ENCODE measurements at regions not wholly inside any gene's neighbourhood (a gene's known extent, or its start where the extent isn't known, plus 50 kb on each side); places are given as distances from the start of the nearest gene placed in this dataset.
"Not testable (repeated sequence)": the region's sequence is repeated elsewhere in the genome, so short reads cannot be mapped to it uniquely, and the experiment has no call there.

GRCh38 chr18:14460364-14460763 lies 83.0 kb downstream of the POTEC start:
- in situ Hi-C loops (cut with MboI; ENCODE audit: low pct_unique_long_range_greater_than_20kb, low sequenced_read_pairs, unreplicated experiment); DNase-seq (ENCODE audit: low spot score): not testable (repeated sequence)

- in situ Hi-C loops (cut with MboI; ENCODE audit: low pct_unique_long_range_greater_than_20kb, low sequenced_read_pairs, unreplicated experiment); DNase-seq (ENCODE audit: low spot score): not testable (repeated sequence)
These were observed 83.6 kb downstream of the POTEC start for GRCh38 chr18:14459826-14460225.

GRCh38 chr18:14458009-14458945 lies 85.1 kb downstream of the POTEC start:
- TF ChIP-seq CTCF (IDR thresholded peaks at IDR 0.05; ENCODE audit: extremely low read depth, insufficient read depth, missing control alignments): peak; percentile 60
- in situ Hi-C loops (cut with MboI; ENCODE audit: low pct_unique_long_range_greater_than_20kb, low sequenced_read_pairs, unreplicated experiment); DNase-seq (ENCODE audit: low spot score): not testable (repeated sequence)

GRCh38 chr18:14450637-14451009 lies 92.8 kb downstream of the POTEC start:
- in situ Hi-C loops (cut with MboI; ENCODE audit: low pct_unique_long_range_greater_than_20kb, low sequenced_read_pairs, unreplicated experiment); DNase-seq (ENCODE audit: low spot score): not testable (repeated sequence)

GRCh38 chr18:14449995-14450636 lies 93.3 kb downstream of the POTEC start:
- DNase-seq (ENCODE audit: low spot score); in situ Hi-C loops (cut with MboI; ENCODE audit: low pct_unique_long_range_greater_than_20kb, low sequenced_read_pairs, unreplicated experiment): not testable (repeated sequence)

- in situ Hi-C loops (cut with MboI; ENCODE audit: low pct_unique_long_range_greater_than_20kb, low sequenced_read_pairs, unreplicated experiment): not testable (repeated sequence)
These were observed 94.3 kb downstream of the POTEC start for GRCh38 chr18:14449062-14449461.

GRCh38 chr18:14447715-14448114 lies 95.7 kb downstream of the POTEC start:
- DNase-seq (ENCODE audit: low spot score); in situ Hi-C loops (cut with MboI; ENCODE audit: low pct_unique_long_range_greater_than_20kb, low sequenced_read_pairs, unreplicated experiment): not testable (repeated sequence)

More at GRCh38 chr18:14449062-14449461, 94.3 kb downstream of the POTEC start:
- not testable (repeated sequence) for DNase-seq (ENCODE audit: low spot score)

GRCh38 chr18:14435460-14435859 lies 107.9 kb downstream of the POTEC start:
- in situ Hi-C loops (cut with MboI; ENCODE audit: low pct_unique_long_range_greater_than_20kb, low sequenced_read_pairs, unreplicated experiment); DNase-seq (ENCODE audit: low spot score): not testable (repeated sequence)

- DNase-seq (ENCODE audit: low spot score); in situ Hi-C loops (cut with MboI; ENCODE audit: low pct_unique_long_range_greater_than_20kb, low sequenced_read_pairs, unreplicated experiment): not testable (repeated sequence)
These were observed 111.0 kb downstream of the POTEC start for GRCh38 chr18:14432371-14432770.

GRCh38 chr18:14431031-14431521 lies 112.3 kb downstream of the POTEC start:
- DNase-seq (ENCODE audit: low spot score); in situ Hi-C loops (cut with MboI; ENCODE audit: low pct_unique_long_range_greater_than_20kb, low sequenced_read_pairs, unreplicated experiment): not testable (repeated sequence)

GRCh38 chr18:14415806-14416205 lies 127.6 kb downstream of the POTEC start:
- DNase-seq (ENCODE audit: low spot score); in situ Hi-C loops (cut with MboI; ENCODE audit: low pct_unique_long_range_greater_than_20kb, low sequenced_read_pairs, unreplicated experiment): not testable (repeated sequence)
- peak; percentile 31 for TF ChIP-seq CTCF (IDR thresholded peaks at IDR 0.05; ENCODE audit: extremely low read depth, insufficient read depth, missing control alignments)

- in situ Hi-C loops (cut with MboI; ENCODE audit: low pct_unique_long_range_greater_than_20kb, low sequenced_read_pairs, unreplicated experiment); DNase-seq (ENCODE audit: low spot score): not testable (repeated sequence)
These were observed 128.0 kb downstream of the POTEC start for GRCh38 chr18:14415399-14415798.
